NCI-H2227 treated with DMSO at 0.1 percent for 48 hours (cell line): ENCODE measurements at regions not wholly inside any gene's neighbourhood (a gene's known extent, or its start where the extent isn't known, plus 50 kb on each side); places are given as distances from the start of the nearest gene placed in this dataset.

Experiments used
- DNase-seq: peaks from one replicate; lab custom pipeline; 2025; lab: John Stamatoyannopoulos, UW

DNA sequence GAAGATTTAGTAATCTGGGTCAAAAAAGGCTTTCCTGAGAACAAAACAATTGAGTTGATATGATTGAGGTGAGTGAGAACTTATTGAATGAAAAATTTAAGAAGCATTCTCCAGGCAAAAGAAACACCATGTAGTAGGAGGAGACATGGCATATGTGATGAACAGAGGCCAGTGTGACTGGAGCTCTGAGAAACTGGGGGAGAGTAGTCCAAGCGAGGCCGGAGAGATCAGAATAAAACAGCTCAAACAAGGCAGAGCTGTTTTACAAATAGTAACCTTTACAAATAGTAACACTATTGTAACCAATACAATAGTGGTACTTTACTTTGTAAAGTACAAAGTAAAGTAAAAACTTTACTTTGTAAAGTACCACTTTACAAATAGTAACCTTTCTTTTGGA, 1159.1 kb downstream of the PCDH9 start:
- no peak for DNase-seq

DNA sequence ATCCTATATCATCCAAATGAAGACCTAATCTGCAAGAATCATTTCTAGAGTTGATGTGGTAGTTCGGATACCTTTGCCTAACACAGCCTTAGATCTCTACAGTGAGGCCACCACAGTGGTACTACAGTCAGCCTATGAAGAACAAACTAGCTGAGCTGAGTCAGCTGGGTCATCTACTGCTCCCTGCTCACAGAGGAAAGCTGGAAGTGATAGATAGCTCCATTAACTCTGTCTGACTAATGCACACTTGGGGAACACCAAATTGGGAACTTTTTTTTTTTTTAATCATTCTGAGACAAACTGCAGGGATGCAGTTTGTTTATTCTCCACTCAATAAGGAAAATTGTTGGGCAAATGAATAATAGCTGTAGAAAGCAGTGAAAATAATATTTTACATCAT, 1160.6 kb downstream of the PCDH9 start:
- DNase-seq, result no peak

DNA sequence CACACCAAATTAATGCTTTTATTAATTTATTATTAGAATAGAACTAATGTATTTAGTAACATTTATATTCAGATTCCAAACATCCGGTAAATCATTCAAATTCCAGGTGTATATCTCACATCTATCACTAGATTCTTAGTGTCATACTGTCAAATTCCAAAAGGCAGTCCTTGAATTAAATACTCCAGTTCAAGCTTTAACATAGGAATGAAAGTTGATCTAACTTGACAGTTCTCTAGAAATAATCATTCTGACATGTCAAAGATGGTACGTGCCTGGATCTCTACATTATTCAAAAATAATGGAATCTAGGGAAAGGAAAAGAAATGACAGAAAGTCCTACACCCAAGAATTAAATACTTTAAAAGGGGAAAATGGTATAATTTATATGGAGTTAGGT, 1161.5 kb downstream of the PCDH9 start:
- no peak for DNase-seq

DNA sequence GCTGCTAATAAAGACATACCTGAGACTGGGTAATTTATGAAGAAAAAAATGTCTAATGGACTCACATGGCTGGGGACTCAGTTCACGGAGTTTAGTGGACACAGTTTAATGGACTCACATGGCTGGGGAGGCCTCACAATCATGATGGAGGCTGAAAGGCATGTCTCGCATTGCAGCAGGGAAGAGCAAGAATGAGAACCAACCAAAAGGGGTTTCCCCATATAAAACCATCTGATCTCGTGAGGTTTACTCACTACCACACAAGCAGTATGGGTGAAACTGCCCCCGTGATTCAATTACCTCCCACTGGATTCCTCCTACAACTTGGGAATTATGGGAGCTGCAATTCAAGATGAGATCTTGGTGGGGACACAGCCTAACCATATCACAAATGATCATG, 1181.2 kb downstream of the PCDH9 start:
- no peak for DNase-seq

DNA sequence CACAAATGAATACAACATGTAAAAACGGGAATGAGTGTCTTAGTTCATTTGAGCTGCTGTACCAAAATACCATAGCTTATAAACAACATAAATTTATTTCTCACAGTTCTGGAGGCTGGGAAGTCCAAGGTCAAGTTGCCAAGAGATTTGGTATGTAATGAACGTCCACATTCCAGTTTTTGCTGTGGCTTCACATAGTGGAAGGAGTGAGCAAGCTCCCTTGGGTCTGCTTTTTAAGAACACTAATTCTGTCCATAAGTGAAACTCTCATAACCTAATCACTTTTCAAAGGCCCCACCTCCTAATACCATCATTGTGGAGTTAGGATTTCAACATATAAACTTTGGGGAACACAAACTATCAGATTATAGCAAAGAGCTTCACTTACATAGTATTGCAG, 1189.6 kb downstream of the PCDH9 start:
- no peak for DNase-seq

DNA sequence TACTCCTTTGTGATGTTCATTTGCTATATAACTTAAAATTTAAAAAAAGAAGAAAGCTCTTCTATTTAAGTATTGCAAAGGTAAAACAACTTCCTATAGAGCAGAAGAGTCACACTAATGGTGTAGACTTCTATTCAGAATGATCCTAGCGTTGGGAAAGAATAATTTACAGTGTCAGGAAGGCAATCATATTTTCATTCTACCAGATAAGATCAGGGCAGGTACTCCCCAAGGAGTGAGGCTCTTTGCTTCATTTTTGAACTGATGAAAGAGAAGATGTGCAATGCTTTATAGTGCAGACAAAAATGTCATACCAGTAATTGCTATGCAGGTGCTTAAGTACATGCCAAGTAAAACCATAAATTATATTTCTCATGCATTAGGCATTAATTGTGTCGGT, 1193.0 kb downstream of the PCDH9 start:
- no peak for DNase-seq

DNA sequence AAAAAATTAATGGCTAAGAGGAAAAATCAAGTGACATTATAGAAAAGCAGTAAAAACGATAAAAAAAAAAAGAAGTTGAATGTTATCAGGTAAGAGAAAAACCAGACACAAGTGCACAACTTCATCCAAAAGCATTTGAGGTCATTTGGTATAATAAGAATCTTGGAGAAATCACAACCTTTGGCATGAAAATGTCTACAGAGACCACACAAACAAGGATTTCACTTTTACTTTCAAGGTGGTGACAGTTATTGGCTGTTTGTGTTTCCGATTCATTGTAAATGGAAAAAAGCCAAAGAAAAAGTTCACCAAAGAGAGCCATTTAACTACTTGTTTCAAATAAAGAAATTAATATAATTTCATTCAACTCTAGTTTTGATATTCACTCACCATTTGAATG, 1193.5 kb downstream of the PCDH9 start:
- no peak for DNase-seq

DNA sequence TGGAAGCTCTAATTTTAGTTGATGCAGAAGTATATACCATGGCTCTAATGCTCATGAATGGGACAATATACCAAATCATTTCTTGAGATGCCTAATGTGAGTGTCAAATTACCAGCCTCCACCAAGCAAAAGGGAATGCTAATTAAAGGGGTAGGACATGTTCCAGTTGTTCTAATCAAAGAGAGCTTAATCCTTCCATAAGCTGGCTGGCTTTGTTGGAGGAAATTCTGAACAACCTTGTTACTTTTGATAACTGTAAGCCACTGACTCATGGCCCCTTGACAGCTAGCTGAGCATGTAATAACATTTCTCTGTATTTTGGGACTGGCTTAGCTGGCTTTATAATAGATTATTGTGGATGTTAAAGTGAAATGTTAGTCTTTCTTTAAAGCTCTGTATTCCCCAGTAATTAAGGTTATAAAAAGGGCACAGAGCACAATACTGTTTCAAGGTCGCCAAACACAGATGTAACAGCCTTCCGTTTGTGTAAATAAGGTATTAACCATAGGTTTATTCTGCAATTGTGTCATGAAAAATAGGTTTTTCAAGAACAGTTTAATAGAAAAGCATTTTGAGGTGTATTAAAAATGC, 1194.0 kb downstream of the PCDH9 start:
- DNase-seq, result peak; percentile 65

DNA sequence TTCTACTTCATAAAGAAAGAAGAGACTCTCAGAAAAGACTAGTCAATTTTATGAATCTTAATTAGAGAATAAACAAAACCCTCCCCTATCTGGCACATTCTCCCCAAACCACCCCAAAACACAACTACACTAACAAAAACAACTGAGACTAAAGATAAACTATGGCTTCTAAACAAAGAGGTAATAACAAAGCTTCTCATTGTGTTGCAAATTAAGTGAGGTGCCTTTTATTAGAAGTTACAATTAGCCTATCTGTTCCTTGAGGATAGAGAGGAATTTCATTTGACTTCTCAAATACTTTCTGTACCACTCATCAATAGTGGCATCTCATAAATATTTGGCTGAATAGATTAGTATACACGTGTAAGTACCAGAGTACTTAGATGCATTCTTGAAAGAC, 1196.2 kb downstream of the PCDH9 start:
- DNase-seq, result no peak

DNA sequence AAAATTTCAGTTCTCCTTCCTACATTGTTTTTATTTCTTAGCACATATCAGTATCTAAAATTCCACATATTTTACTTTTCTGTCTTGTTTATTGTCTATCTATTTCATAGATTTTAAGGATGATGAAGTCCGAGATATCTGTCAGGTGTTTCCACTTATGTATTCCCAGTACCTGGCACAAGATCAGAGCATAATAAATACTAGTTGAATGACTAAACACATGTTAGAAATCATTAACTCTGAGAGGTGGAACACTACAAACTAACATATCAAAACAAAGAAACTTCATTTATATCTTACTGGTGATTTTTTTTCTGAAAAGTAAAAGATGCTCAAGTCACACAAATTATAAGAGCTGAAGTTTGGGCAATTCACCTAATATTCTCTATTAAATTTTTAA, 1208.3 kb downstream of the PCDH9 start:
- no peak for DNase-seq

DNA sequence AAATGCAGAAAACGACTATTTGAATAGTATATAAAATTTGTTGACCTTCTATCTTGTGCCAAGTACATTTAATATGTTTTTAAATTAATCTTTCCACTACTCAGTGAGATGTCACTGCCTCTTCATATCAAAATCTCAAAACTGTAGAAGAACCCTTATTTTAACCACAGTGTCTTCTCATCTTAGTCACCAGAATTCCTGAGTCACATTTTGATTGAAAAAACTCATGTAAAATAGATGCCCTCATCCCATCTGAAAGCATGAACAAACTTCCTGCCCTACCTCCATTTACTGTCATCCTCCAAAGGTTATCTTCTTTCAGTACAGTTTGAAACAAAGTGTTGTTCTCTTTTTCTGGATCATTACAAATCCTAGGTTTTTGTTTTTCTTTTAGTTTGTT, 1215.4 kb downstream of the PCDH9 start:
- no peak for DNase-seq

DNA sequence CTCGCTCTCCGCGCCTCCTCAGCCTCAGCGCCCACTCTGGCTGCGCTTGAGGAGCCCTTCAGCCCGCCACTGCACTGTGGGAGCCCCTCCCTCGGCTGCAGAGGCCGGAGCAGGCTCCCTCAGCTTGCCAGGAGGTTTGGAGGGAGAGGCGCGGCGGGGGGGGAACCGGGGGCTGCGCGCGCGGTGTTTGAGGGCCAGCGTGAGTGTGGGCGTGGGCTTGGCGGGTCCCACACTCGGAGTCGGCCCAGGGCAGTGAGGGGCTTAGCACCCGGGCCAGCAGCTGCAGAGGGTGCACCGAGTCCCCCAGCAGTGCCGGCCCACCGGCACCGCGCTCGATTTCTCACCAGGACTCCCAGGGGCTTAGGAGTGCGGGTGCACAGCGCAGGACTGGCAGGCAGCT, 1220.9 kb downstream of the PCDH9 start:
- no peak for DNase-seq

DNA sequence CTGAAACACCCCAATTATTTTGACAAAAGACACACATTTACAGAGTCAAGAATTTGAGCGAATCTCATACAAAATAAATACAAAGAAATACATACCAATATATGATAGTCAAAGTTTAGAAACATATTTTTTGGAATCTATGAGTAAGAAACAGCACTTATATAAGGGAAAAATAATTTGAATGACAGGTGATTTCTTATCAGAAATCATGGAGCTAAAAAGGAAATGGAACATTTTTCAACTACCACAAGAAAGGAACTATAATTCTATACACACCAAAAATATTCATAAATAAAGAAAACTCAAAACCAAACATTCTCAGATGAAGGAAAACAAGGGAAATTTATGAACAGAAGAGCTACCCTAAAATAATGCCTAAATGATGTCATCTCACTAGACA, 1226.6 kb downstream of the PCDH9 start:
- DNase-seq, result no peak

DNA sequence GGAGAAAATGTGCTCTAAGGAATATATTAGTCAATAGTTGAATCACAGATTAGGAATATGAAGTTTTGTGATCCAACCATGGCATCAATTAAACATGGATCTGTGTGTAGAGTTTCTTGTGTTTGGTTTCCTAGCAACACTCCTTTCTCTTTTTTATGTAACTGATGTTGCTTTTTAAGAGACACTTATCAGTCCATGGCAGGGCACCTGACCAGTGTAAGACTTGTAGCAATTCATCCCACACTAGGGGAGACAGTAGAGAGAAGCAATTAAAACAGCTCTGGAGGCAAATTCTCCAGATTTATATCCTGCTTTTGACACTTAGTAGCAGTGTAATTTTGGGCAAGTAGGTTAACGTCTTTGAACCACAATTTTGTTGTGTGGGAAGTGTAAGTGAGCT, 1229.0 kb downstream of the PCDH9 start:
- DNase-seq, result no peak

DNA sequence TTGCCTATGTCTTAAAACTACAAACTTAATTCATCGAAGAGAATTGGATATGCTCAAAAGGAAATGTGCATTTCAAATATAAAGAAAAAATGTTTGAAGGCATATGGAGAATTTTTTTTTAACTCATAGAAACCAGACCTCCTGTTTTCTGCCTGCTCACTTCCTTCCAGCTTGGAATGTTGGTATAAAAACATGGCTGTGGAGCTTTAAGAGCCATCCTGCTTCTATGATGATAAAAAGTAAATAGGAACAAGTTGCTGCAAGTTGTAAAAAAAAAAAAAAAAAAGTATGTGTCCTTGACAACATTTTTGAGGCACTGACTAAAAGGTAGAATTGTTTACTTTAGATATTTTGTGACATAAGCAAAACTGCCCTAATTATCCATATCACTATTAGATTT, 1230.7 kb downstream of the PCDH9 start:
- DNase-seq, result no peak

DNA sequence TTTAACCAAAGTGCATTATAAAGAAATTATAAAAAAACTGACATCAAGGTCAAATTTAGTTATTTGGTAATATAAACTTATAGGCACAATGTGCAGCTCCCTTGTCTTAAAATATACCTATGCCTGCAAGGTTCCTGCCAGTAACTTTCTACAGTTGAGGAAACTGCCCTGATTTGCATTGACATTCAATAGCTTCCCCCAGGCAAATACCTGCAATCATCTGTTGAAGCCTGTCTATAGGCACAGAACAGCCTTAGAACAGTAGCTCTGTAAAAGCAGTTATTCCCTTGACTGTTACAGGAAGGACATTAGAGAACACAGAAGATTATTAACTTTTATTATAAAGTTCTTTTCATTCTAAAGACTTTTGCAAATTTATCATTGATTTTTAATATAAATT, 1239.5 kb downstream of the PCDH9 start:
- DNase-seq, result no peak

DNA sequence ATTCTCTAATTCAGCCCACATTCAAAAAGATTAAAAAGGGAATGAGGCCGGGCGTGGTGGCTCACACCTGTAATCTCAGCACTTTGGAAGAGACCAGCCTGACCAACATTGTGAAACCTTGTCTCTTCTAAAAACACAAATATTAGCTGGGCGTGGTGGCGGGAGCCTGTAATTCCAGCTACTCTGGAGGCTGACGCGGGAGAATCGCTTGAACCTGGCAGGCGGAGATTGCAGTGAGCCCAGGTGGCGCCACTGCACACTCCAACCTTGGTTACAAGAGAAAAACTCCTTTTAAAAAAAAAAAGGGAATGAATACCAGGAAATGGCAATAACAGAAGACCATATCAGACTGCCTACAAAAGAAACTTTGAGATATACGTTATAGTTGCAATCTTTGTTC, 1244.5 kb downstream of the PCDH9 start:
- no peak for DNase-seq

DNA sequence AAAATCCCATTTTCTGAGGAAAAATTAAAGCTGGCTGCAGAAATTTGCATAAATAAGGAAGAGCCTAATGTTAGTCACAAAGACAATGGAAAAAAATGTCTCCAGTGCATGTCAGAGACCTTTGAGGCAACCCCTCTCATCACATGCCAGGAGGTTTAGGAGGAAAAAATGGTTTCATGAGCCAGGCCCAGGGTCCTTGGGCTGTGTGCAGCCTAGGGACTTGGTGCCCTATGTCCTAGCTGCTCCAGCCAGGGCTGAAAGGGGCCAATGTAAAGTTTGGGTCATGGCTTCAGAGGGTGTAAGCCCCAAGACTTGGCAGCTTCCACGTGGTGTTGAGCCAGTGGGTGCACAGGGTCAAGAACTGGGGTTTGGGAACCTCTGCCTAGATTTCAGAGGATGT, 1252.6 kb downstream of the PCDH9 start:
- no peak for DNase-seq

DNA sequence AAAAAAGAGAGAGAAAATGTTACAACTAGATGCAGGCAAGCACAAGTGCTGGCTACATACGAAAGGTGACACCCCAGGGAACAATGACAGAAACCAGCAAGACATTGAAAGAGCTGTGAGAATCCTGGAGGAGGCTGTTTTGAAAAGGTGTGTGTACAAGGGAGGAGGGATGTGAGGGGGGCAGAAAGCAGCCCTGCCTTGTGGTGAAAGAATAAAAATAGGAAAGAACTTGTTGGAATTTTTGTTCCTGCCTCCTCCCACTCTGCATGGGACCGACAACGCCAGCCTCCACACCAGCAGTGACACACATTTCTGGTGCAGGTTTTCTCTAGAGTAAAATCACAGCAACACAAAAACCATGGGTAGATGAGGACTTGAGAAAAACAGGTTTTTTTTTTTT, 1258.6 kb downstream of the PCDH9 start:
- no peak for DNase-seq

DNA sequence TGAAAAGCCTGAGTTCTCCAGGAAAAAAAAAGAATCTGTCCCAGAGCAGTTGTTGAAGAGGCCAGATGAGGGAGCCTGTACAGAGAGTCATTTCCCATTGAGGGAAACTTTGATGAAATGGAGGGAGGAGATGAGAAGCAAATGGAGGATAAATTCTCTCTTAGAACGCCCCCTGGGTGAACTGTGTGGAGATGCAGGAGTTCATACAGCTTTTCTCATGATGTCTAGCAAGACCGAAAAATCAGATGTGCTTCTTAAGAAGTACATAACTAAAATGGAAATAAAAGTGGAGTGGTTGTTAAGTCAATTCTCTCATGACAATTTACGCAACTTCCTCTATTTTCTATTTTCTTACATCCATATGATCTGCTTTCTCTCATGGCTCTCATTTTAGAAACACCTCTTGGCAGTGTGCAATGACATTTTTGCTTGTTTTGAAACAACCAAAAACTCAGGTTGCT, 1263.1 kb downstream of the PCDH9 start:
- DNase-seq, result no peak

DNA sequence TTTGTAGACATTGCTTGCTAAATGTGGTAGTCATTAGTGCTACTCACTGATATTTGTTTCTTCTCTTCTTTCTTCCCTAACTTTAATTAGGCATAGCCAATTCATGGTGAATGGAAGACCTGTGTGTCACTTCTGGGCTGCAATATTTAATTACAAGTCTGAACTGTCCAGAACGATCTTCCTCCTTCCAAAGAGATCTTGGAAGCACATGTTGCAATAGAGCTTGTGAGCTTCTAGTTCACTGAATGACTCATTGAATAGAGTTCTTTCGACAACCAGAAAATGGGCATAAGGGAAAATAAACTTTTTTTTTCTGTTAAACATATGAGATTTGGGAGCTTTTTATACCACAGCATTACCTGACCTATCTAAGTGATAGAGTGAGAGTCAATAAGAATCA, 1264.6 kb downstream of the PCDH9 start:
- no peak for DNase-seq

DNA sequence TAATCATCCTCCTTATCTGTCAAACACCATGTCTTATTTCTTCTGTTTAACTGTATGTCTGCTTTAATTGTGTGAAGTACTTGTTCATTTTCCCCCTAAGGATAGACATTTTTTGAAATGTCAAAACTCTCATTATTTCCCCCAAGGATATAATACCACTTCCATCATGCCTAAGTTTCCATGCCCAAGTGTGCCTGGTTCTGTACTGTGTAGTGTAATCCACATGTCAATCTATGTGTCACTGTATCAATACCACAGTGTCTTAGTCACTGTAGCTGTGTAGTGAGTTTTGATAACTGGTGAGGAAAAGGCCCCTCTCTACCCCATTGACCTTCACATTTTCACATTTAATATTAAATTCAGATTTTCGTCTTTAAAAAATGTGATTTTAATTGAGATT, 1265.5 kb downstream of the PCDH9 start:
- no peak for DNase-seq

DNA sequence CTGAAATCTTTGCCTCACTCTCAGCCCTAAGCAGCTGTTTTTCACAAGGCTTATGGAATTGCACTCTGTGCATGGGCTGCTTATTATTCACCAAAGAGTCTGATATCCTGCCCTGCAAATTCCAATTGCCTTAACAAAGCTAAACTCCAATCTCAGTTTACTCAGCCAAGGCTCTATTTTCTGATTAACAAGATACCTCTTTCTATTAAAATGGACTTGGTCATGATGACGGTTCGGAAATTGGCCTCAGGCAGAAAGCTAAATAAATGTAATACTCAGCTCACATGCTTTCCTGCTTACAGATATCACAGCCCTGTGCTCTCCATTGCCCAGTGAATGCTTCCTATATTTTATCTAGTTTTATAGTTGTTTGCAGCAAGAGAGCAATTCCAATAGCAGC, 1270.8 kb downstream of the PCDH9 start:
- no peak for DNase-seq

DNA sequence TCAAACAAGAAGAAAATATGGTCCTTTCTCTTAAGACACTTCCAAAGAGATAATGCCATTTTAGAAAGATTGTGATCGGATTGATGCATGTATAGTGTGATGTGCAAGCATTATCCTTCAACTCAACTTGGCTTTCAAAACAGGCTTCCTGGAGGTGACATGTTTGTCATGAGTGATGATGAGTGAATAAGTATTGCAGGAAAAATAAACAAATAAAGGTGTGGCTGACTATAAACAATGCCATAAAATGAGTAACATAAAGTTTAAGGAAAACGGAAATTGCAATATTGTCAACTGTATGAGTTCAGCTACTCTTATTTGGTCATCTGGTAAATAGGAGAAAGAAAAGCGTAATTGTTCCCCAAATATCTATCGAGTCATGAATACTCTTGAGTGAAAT, 1283.7 kb downstream of the PCDH9 start:
- no peak for DNase-seq

DNA sequence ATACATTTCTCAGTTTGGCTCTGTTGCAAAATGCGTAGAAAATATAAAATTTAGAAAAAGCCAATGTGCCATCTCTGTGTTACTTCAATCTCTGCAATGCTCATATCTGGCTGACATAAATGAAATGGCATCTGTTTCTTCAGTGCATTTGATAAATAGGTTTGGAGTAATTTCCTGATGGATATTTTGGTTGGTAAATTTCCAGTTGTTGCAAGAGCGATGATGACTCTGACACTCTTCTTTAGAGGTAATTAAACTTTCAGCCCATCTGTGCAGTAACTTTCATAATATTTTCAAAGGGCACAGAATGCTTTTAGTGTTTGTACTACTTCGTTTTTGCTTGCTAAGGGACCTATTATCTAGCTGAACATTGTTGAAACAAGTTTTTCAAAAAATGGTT, 1286.4 kb downstream of the PCDH9 start:
- DNase-seq, result no peak
